ENCODE measurements at regions not wholly inside any gene's neighbourhood (a gene's known extent, or its start where the extent isn't known, plus 50 kb on each side); places are given as distances from the start of the nearest gene placed in this dataset.
"Not testable (repeated sequence)": the region's sequence is repeated elsewhere in the genome, so short reads cannot be mapped to it uniquely, and the experiment has no call there.

GRCh38 chr6:151182958-151183357, 56.8 kb upstream of the AKAP12 start:
- POLR2A ChIA-PET; H3K9ac ChIP-seq (ENCODE audit: low read length); H3K27ac ChIP-seq (ENCODE audit: low read depth, low read length); H3K36me3 ChIP-seq (ENCODE audit: control insufficient read depth in 1 of 2, insufficient read depth in 2 of 2, low read length in 2 of 2); BruUV-seq (replicated peaks); H3K9me2 ChIP-seq (ENCODE audit: insufficient read depth); CTCF ChIA-PET; H3K9me3 ChIP-seq (ENCODE audit: control insufficient read depth in 1 of 2, insufficient read depth in 1 of 2, low read depth in 1 of 2, low read length in 2 of 2); H3K4me1 ChIP-seq (ENCODE audit: control insufficient read depth in 1 of 2, insufficient read depth in 2 of 2, low read length in 2 of 2); H3K4me2 ChIP-seq (ENCODE audit: low read length); RAD21 ChIA-PET (ENCODE audit: low non-redundant PET in 1 of 2, low total read pairs in 2 of 2, uncharacterized antibody in 2 of 2, unreplicated experiment in 2 of 2); H3K79me2 ChIP-seq (ENCODE audit: insufficient read depth, low read length); H3K27me3 ChIP-seq (ENCODE audit: insufficient read depth, low read length); H4K20me1 ChIP-seq (ENCODE audit: insufficient read depth); ATAC-seq; DNase-seq (ENCODE audit: low read depth, low spot score); H2AFZ ChIP-seq (ENCODE audit: low read depth, low read length, poor library complexity, severe bottlenecking); H3K4me3 ChIP-seq (replicated peaks in 1 of 2; ENCODE audit: low read depth in 1 of 2, low read length in 2 of 2); intact Hi-C loops (cut with micrococcal nuclease): not testable (repeated sequence)
- peak; percentile 67; the same call in 1 of the 2 replicates for TF ChIP-seq CBX3 (IDR thresholded peaks at IDR 0.05; ENCODE audit: low read depth)

GRCh38 chr6:151185148-151185547, 54.6 kb upstream of the AKAP12 start:
- Histone ChIP-seq H2AFZ (ENCODE audit: low read depth, low read length, poor library complexity, severe bottlenecking) (no peak overlapping the region), H3K4me2 (ENCODE audit: low read length) (no peak overlapping the region), H3K27ac (ENCODE audit: low read depth, low read length) (no peak overlapping the region), H3K36me3 (ENCODE audit: control insufficient read depth in 1 of 2, insufficient read depth in 2 of 2, low read length in 2 of 2) (no peaks in the 10 kb centered on the region), H4K20me1 (ENCODE audit: insufficient read depth) (no peaks in the 10 kb centered on the region), H3K27me3 (ENCODE audit: insufficient read depth, low read length) (no peaks in the 10 kb centered on the region), H3K79me2 (ENCODE audit: insufficient read depth, low read length) (no peaks in the 10 kb centered on the region), H3K4me1 (ENCODE audit: control insufficient read depth in 1 of 2, insufficient read depth in 2 of 2, low read length in 2 of 2) (no peaks in the 10 kb centered on the region), H3K4me3 (replicated peaks in 1 of 2; ENCODE audit: low read depth in 1 of 2, low read length in 2 of 2) (no peak overlapping the region), H3K9me3 (ENCODE audit: control insufficient read depth in 1 of 2, insufficient read depth in 1 of 2, low read depth in 1 of 2, low read length in 2 of 2) (no peaks in the 10 kb centered on the region; a peak in 1 of 4 replicates), H3K9me2 (ENCODE audit: insufficient read depth) (no peaks in the 10 kb centered on the region), H3K9ac (ENCODE audit: low read length) (no peak overlapping the region)
- TF ChIP-seq SIN3A (IDR thresholded peaks at IDR 0.05; ENCODE audit: low read depth): no peak
- no peak for TF ChIP-seq MAX (IDR thresholded peaks at IDR 0.05)
- TF ChIP-seq ELF1 (IDR thresholded peaks at IDR 0.05; ENCODE audit: borderline replicate concordance, low read depth): no peak
- no peak for TF ChIP-seq REST (IDR thresholded peaks at IDR 0.05; ENCODE audit: low read depth)
- no peak for TF ChIP-seq CBX3 (IDR thresholded peaks at IDR 0.05; ENCODE audit: low read depth)
- TF ChIP-seq ZNF274 (IDR thresholded peaks at IDR 0.05; ENCODE audit: low read depth, low read length): no peak
- TF ChIP-seq CTCF (IDR thresholded peaks at IDR 0.05 in 2 of 3, conservative IDR thresholded peaks at IDR 0.05 in 1 of 3; ENCODE audit: borderline replicate concordance in 1 of 3, insufficient read depth in 1 of 3, low read depth in 2 of 3, low read length in 2 of 3): no peak
- no peak for TF ChIP-seq TCF7L2 (IDR thresholded peaks at IDR 0.05; ENCODE audit: borderline replicate concordance, extremely low read depth, insufficient read depth, insufficient read length)
- no peak for TF ChIP-seq POLR2A (IDR thresholded peaks at IDR 0.05; ENCODE audit: borderline replicate concordance, extremely low read depth, insufficient read depth, insufficient read length)
- no peak for TF ChIP-seq EGR1 (IDR thresholded peaks at IDR 0.05; ENCODE audit: low read depth)
- ATAC-seq (no peak), DNase-seq (ENCODE audit: low read depth, low spot score) (no peak)
- POLR2A ChIA-PET: no interaction called here
- BruUV-seq (replicated peaks): no TSS peak
- intact Hi-C loops (cut with micrococcal nuclease): no loop called here
- RAD21 ChIA-PET (ENCODE audit: low non-redundant PET in 1 of 2, low total read pairs in 2 of 2, uncharacterized antibody in 2 of 2, unreplicated experiment in 2 of 2): no interaction called here
- CTCF ChIA-PET: no interaction called here

All from HCT116 (cell line).